ENCODE measurements at regions not wholly inside any gene's neighbourhood (a gene's known extent, or its start where the extent isn't known, plus 50 kb on each side); places are given as distances from the start of the nearest gene placed in this dataset.
"Not testable (repeated sequence)": the region's sequence is repeated elsewhere in the genome, so short reads cannot be mapped to it uniquely, and the experiment has no call there.

- TF ChIP-seq CTCF (IDR thresholded peaks at IDR 0.05; ENCODE audit: low read depth, low read length, missing input control); TAF1 (conservative IDR thresholded peaks at IDR 0.05); REST (IDR thresholded peaks at IDR 0.05); ZBTB33 (IDR thresholded peaks at IDR 0.05); YY1 (IDR thresholded peaks at IDR 0.05); RAD21 (IDR thresholded peaks at IDR 0.05); JUND (IDR thresholded peaks at IDR 0.05); MAX (IDR thresholded peaks at IDR 0.05); SP1 (IDR thresholded peaks at IDR 0.05); HNF4A (conservative IDR thresholded peaks at IDR 0.05): not testable (repeated sequence)
Observed at GRCh38 chr2:187637771-187638170, 83.5 kb upstream of the TFPI start.

Measured in liver (tissue), 3 donors.